SK-N-SH (cell line): ENCODE measurements at regions not wholly inside any gene's neighbourhood (a gene's known extent, or its start where the extent isn't known, plus 50 kb on each side); places are given as distances from the start of the nearest gene placed in this dataset.

Experiments
- CTCF ChIP-seq: fragments of 200-600 bp; sonication (generic); IDR thresholded peaks from 2 replicates; pipeline ENCODE4 v1.6.1; 2017; ENCODE audit warnings: antibody characterized with exemption, mild to moderate bottlenecking, moderate library complexity
- EP300 ChIP-seq, 2 experiments: IDR thresholded peaks; 2 replicates each; pipeline versions ENCODE4 v1.4.0 to v1.6.1; 2012; ENCODE audit warnings: borderline replicate concordance in 1 of 2, low read depth in 1 of 2, low read length in 1 of 2
- EZH2phosphoT487 ChIP-seq: fragments of 200-600 bp; sonication (generic); IDR thresholded peaks from 2 replicates; pipeline ENCODE4 v1.6.1; 2017; ENCODE audit warnings: low read depth, mixed run types, mild to moderate bottlenecking, antibody characterized with exemption, moderate library complexity, borderline replicate concordance
- SMC3 ChIP-seq: IDR thresholded peaks from 2 replicates; pipeline ENCODE4 v1.6.1; 2012; ENCODE audit warnings: low read depth, low read length, improper control_type of control experiment
- TAF1 ChIP-seq: IDR thresholded peaks from 2 replicates; pipeline ENCODE4 v1.6.1; 2012; ENCODE audit warnings: low read depth, mild to moderate bottlenecking, low read length, moderate library complexity, borderline replicate concordance

GRCh38 chr5:9785751-9786150, 155.6 kb upstream of the TAS2R1 start:
- TF ChIP-seq SMC3 (no peak), TAF1 (no peak), CTCF (no peak), EZH2phosphoT487 (no peak), EP300 (IDR thresholded peaks at IDR 0.05; ENCODE audit: borderline replicate concordance in 1 of 2, low read depth in 1 of 2, low read length in 1 of 2) (no peak)
